Loucy (cell line): ENCODE measurements at regions not wholly inside any gene's neighbourhood (a gene's known extent, or its start where the extent isn't known, plus 50 kb on each side); places are given as distances from the start of the nearest gene placed in this dataset.

Experiments used
- H2AFZ ChIP-seq: fragments of 200-600 bp; sonication (generic); 2 replicates; pipeline ENCODE4 v1.6.0; 2016; ENCODE audit warnings: antibody characterized with exemption, mild to moderate bottlenecking, low read length, moderate library complexity
- H3F3A ChIP-seq: fragments of 200-600 bp; 2 replicates; pipeline ENCODE4 v1.6.0; 2016; ENCODE audit warnings: antibody characterized with exemption, low read depth, mild to moderate bottlenecking
- H3K27me3 ChIP-seq: fragments of 200-600 bp; sonication (generic); 2 replicates; pipeline ENCODE4 v1.6.1; 2014; ENCODE audit warnings: low read length, mild to moderate bottlenecking; ENCODE audit not compliant: insufficient read depth, poor library complexity, severe bottlenecking
- H3K36me3 ChIP-seq: fragments of 200-600 bp; sonication (generic); 2 replicates; pipeline ENCODE4 v1.6.1; 2016; ENCODE audit warnings: low read length; ENCODE audit not compliant: insufficient read depth
- H3K4me1 ChIP-seq: fragments of 200-600 bp; sonication (generic); 2 replicates; pipeline ENCODE4 v1.5.1; 2014; ENCODE audit warnings: low read length, mild to moderate bottlenecking; ENCODE audit not compliant: insufficient read depth, poor library complexity, severe bottlenecking
- H3K4me2 ChIP-seq: fragments of 200-600 bp; sonication (generic); 2 replicates; pipeline ENCODE4 v1.6.0; 2014; ENCODE audit warnings: antibody characterized with exemption, low read length, low read depth, mild to moderate bottlenecking; ENCODE audit not compliant: poor library complexity, severe bottlenecking
- H3K4me3 ChIP-seq: fragments of 200-600 bp; sonication (generic); 2 replicates; pipeline ENCODE4 v1.5.1; 2014; ENCODE audit warnings: low read length, mild to moderate bottlenecking, mixed read lengths; ENCODE audit not compliant: poor library complexity, severe bottlenecking
- H3K79me2 ChIP-seq: fragments of 200-600 bp; sonication (generic); 2 replicates; pipeline ENCODE4 v1.6.1; 2014; ENCODE audit warnings: low read length; ENCODE audit not compliant: insufficient read depth
- H3K9ac ChIP-seq: fragments of 200-600 bp; sonication (generic); 2 replicates; pipeline ENCODE4 v1.6.0; 2014; ENCODE audit warnings: mild to moderate bottlenecking, low read depth, low read length, moderate library complexity; ENCODE audit not compliant: poor library complexity, severe bottlenecking
- H3K9me2 ChIP-seq: fragments of 200-600 bp; sonication (generic); replicated peaks from 2 replicates; pipeline ENCODE4 v1.6.1; 2016; ENCODE audit warnings: low read depth, low read length, mixed read lengths
- H3K9me3 ChIP-seq: fragments of 200-600 bp; sonication (generic); 2 replicates; pipeline ENCODE4 v1.6.1; 2014; ENCODE audit warnings: mild to moderate bottlenecking, antibody characterized with exemption, low read length, low read depth; ENCODE audit not compliant: insufficient read depth
- H4K20me1 ChIP-seq: fragments of 200-600 bp; sonication (generic); 2 replicates; pipeline ENCODE4 v1.6.0; 2014; ENCODE audit warnings: antibody characterized with exemption, low read length, mild to moderate bottlenecking; ENCODE audit not compliant: insufficient read depth, poor library complexity, severe bottlenecking
- CTCF ChIP-seq: fragments of 200-600 bp; sonication (generic); conservative IDR thresholded peaks from 2 replicates; pipeline ENCODE4 v1.5.1; 2014; ENCODE audit warnings: mild to moderate bottlenecking, antibody characterized with exemption, low read length
- EZH2phosphoT487 ChIP-seq: fragments of 200-600 bp; IDR thresholded peaks from 2 replicates; pipeline ENCODE4 v1.6.1; 2018; ENCODE audit warnings: antibody characterized with exemption, mild to moderate bottlenecking, moderate library complexity, borderline replicate concordance

GRCh38 chr2:63777816-63778215 lies 63.9 kb upstream of the UGP2 start:
- no peak overlapping the region for H2AFZ ChIP-seq
- H4K20me1 ChIP-seq, result no peaks in the 10 kb centered on the region
- no peaks in the 10 kb centered on the region for H3K36me3 ChIP-seq
- no peaks in the 10 kb centered on the region for H3K9me3 ChIP-seq
- H3K9me2 ChIP-seq, result no peaks in the 10 kb centered on the region
- no peaks in the 10 kb centered on the region for H3K4me1 ChIP-seq
- no peak overlapping the region for H3K4me2 ChIP-seq
- H3K9ac ChIP-seq, result no peak overlapping the region
- no peaks in the 10 kb centered on the region for H3F3A ChIP-seq
- TF ChIP-seq CTCF, result no peak
- TF ChIP-seq EZH2phosphoT487, result no peak
- no peaks in the 10 kb centered on the region for H3K79me2 ChIP-seq
- no peaks in the 10 kb centered on the region for H3K27me3 ChIP-seq
- no peak overlapping the region for H3K4me3 ChIP-seq

GRCh38 chr2:63778391-63778790 lies 63.3 kb upstream of the UGP2 start:
- no peak overlapping the region for H2AFZ ChIP-seq
- no peak overlapping the region for H3K4me2 ChIP-seq
- no peaks in the 10 kb centered on the region for H3K4me1 ChIP-seq
- no peaks in the 10 kb centered on the region for H3K9me3 ChIP-seq
- no peaks in the 10 kb centered on the region for H4K20me1 ChIP-seq
- no peaks in the 10 kb centered on the region for H3F3A ChIP-seq
- no peaks in the 10 kb centered on the region for H3K9me2 ChIP-seq
- no peak overlapping the region for H3K4me3 ChIP-seq
- H3K36me3 ChIP-seq, result no peaks in the 10 kb centered on the region
- no peak overlapping the region for H3K9ac ChIP-seq
- H3K27me3 ChIP-seq, result no peaks in the 10 kb centered on the region
- TF ChIP-seq CTCF, result no peak
- TF ChIP-seq EZH2phosphoT487, result no peak
- no peaks in the 10 kb centered on the region for H3K79me2 ChIP-seq

- no peak overlapping the region for H2AFZ ChIP-seq
- H3K9me2 ChIP-seq, result no peaks in the 10 kb centered on the region
- TF ChIP-seq CTCF (no peak), EZH2phosphoT487 (no peak)
- H3K4me1 ChIP-seq, result no peaks in the 10 kb centered on the region
- H3K79me2 ChIP-seq, result no peaks in the 10 kb centered on the region
- no peaks in the 10 kb centered on the region for H3K9me3 ChIP-seq
- H3K4me2 ChIP-seq, result no peak overlapping the region
- H3F3A ChIP-seq, result no peaks in the 10 kb centered on the region
- no peaks in the 10 kb centered on the region for H4K20me1 ChIP-seq
- no peaks in the 10 kb centered on the region for H3K27me3 ChIP-seq
- no peak overlapping the region for H3K9ac ChIP-seq
- no peaks in the 10 kb centered on the region for H3K36me3 ChIP-seq
- no peak overlapping the region for H3K4me3 ChIP-seq
Observed at GRCh38 chr2:63780518-63781155, 61.1 kb upstream of the UGP2 start.
